GM12864 (cell line): ENCODE measurements at regions not wholly inside any gene's neighbourhood (a gene's known extent, or its start where the extent isn't known, plus 50 kb on each side); places are given as distances from the start of the nearest gene placed in this dataset.

Source experiments
- DNase-seq: peaks from one replicate; pipeline ENCODE4 v3.0.0-alpha.2; 2011; ENCODE audit warnings: low read depth
- H3K4me3 ChIP-seq: 2 replicates; pipeline ENCODE4 v1.5.1; 2011; ENCODE audit warnings: mild to moderate bottlenecking, low read depth, low read length, control low read depth
- CTCF ChIP-seq: IDR thresholded peaks from 2 replicates; pipeline ENCODE4 v1.5.1; 2011; ENCODE audit warnings: low read depth, mild to moderate bottlenecking, moderate library complexity, low read length, control low read depth, inconsistent platforms; ENCODE audit errors: missing control alignments

GRCh38 chr13:58998716-58999115 lies 1165.0 kb downstream of the DIAPH3 start:
- TF ChIP-seq CTCF: no peak
- no peak for DNase-seq
- no peak overlapping the region for H3K4me3 ChIP-seq

- no peak for TF ChIP-seq CTCF
- H3K4me3 ChIP-seq: no peak overlapping the region
- DNase-seq: no peak
Observed at GRCh38 chr13:58999851-59000250, 1163.9 kb downstream of the DIAPH3 start.

GRCh38 chr13:59000770-59001169 lies 1163.0 kb downstream of the DIAPH3 start:
- TF ChIP-seq CTCF: no peak
- H3K4me3 ChIP-seq: no peak overlapping the region
- no peak for DNase-seq

GRCh38 chr13:59012731-59013130 lies 1151.0 kb downstream of the DIAPH3 start:
- no peak for DNase-seq
- TF ChIP-seq CTCF: no peak
- H3K4me3 ChIP-seq: no peak overlapping the region

- no peak for TF ChIP-seq CTCF
- no peak for DNase-seq
- no peak overlapping the region for H3K4me3 ChIP-seq
Observed at GRCh38 chr13:59016250-59016649, 1147.5 kb downstream of the DIAPH3 start.

GRCh38 chr13:59024434-59024833 lies 1139.3 kb downstream of the DIAPH3 start:
- no peak for DNase-seq
- H3K4me3 ChIP-seq: no peak overlapping the region
- TF ChIP-seq CTCF: no peak

GRCh38 chr13:59034198-59034597 lies 1129.5 kb downstream of the DIAPH3 start:
- no peak for TF ChIP-seq CTCF
- DNase-seq: no peak

More at GRCh38 chr13:59034198-59034597, 1129.5 kb downstream of the DIAPH3 start:
- no peak overlapping the region for H3K4me3 ChIP-seq
